Adrenal gland (tissue), 5 donors: ENCODE measurements at regions not wholly inside any gene's neighbourhood (a gene's known extent, or its start where the extent isn't known, plus 50 kb on each side); places are given as distances from the start of the nearest gene placed in this dataset.

Experiments
- POLR2A ChIP-seq, 2 donors: fragments of 450-650 bp; IDR thresholded peaks; one replicate each; pipeline ENCODE4 v1.6.1; 2017; ENCODE audit warnings: antibody characterized with exemption in 2 of 2, mild to moderate bottlenecking in 2 of 2, moderate library complexity in 1 of 2
- TF ChIP-seq, protein P1 (sequence below), 6 experiments: fragments of 450-650 bp in 4 of 6; fragments of 200-600 bp in 2 of 6; sonication (generic) in 1 of 6; IDR thresholded peaks; 1 replicate in 5 of 6; 2 replicates in 1 of 6; pipeline versions ENCODE4 v1.5.1 to v1.8.0; 2016 to 2021; ENCODE audit warnings: antibody characterized with exemption in 6 of 6, mild to moderate bottlenecking in 2 of 6, moderate library complexity in 1 of 6
- donor health status: DM: no; HTN: no; CAD: no.

DNA sequence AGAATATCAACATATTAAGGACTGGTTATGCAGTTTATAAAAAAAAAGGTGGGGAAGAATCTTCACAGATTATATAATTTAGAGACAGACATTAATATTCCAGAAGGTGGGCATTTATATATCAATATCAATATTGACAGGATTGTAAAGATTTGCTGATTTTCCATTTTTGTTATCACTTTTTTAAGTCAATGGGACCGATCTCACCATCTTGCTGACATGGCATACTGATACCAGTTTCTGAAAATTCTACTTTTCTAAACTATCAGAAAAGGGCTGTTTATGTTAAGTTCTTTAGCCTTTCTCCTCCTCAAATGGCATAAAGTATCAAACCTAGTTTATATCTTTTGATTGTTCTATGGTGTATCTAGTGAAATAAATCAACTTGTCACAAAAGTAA, 344.1 kb upstream of the SOX5 start:
- no peak for TF ChIP-seq POLR2A (IDR thresholded peaks at IDR 0.05)
- TF ChIP-seq, protein P1, sequence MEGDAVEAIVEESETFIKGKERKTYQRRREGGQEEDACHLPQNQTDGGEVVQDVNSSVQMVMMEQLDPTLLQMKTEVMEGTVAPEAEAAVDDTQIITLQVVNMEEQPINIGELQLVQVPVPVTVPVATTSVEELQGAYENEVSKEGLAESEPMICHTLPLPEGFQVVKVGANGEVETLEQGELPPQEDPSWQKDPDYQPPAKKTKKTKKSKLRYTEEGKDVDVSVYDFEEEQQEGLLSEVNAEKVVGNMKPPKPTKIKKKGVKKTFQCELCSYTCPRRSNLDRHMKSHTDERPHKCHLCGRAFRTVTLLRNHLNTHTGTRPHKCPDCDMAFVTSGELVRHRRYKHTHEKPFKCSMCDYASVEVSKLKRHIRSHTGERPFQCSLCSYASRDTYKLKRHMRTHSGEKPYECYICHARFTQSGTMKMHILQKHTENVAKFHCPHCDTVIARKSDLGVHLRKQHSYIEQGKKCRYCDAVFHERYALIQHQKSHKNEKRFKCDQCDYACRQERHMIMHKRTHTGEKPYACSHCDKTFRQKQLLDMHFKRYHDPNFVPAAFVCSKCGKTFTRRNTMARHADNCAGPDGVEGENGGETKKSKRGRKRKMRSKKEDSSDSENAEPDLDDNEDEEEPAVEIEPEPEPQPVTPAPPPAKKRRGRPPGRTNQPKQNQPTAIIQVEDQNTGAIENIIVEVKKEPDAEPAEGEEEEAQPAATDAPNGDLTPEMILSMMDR (IDR thresholded peaks at IDR 0.05) = no peak
